Heart left ventricle (tissue), 16 donors: ENCODE measurements at regions not wholly inside any gene's neighbourhood (a gene's known extent, or its start where the extent isn't known, plus 50 kb on each side); places are given as distances from the start of the nearest gene placed in this dataset.

Source experiments
- ATAC-seq, 4 donors: fragments of 200-7000 bp; cut with Tn5 transposase; one replicate each; pipeline ENCODE4 v1.9.1; 2020 to 2022; ENCODE audit warnings: moderate library complexity in 4 of 4, mild to moderate bottlenecking in 3 of 4, moderate number of reproducible peaks in 1 of 4
- DNase-seq, 5 donors: peaks; one replicate each; pipeline ENCODE4 v3.0.0-alpha.2; 2020
- H3K27ac ChIP-seq, 12 donors: fragments of 200-600 bp; sonication (generic) in 4 of 12; one replicate each; pipeline versions ENCODE4 v1.5.0 to v1.8.0; 2016 to 2022; ENCODE audit warnings: mild to moderate bottlenecking in 2 of 12
- H3K27me3 ChIP-seq, 9 donors: fragments of 200-600 bp; sonication (generic) in 2 of 9; one replicate each; pipeline versions ENCODE4 v1.5.1 to v1.8.0; 2016 to 2022; ENCODE audit warnings: mild to moderate bottlenecking in 3 of 9
- H3K36me3 ChIP-seq, 9 donors: fragments of 200-600 bp; sonication (generic) in 2 of 9; one replicate each; pipeline versions ENCODE4 v1.5.0 to v1.8.0; 2018 to 2022; ENCODE audit warnings: mild to moderate bottlenecking in 2 of 9
- H3K4me1 ChIP-seq, 12 donors: fragments of 200-600 bp; sonication (generic) in 4 of 12; one replicate each; pipeline versions ENCODE4 v1.5.0 to v1.8.0; 2016 to 2022; ENCODE audit warnings: mild to moderate bottlenecking in 3 of 12
- H3K4me3 ChIP-seq, 12 donors: fragments of 200-600 bp; sonication (generic) in 4 of 12; one replicate each; pipeline versions ENCODE4 v1.5.0 to v1.8.0; 2017 to 2022; ENCODE audit warnings: mild to moderate bottlenecking in 9 of 12, moderate library complexity in 4 of 12
- H3K9me3 ChIP-seq, 12 donors: fragments of 200-600 bp; sonication (generic) in 4 of 12; one replicate each; pipeline versions ENCODE4 v1.5.0 to v1.8.0; 2016 to 2022; ENCODE audit warnings: mild to moderate bottlenecking in 1 of 12
- POLR2A ChIP-seq, 2 donors: fragments of 450-650 bp; IDR thresholded peaks; one replicate each; pipeline ENCODE4 v1.6.1; 2017; ENCODE audit warnings: antibody characterized with exemption in 2 of 2, mild to moderate bottlenecking in 2 of 2, moderate library complexity in 2 of 2
- WGBS, 4 donors: extraction: QIAGEN DNeasy Blood & Tissue Kit in 2 of 4; methylation state at CpG; one replicate each; pipeline versions ENCODE4 v1.1.5 to v1.1.7; 2013 to 2018; 5-methylcytosine and 5-hydroxymethylcytosine counted together
- intact Hi-C, 10 donors: fragments of 100-400 bp; cut with DNase I; formaldehyde crosslinking; loops; one replicate each; pipeline versions ENCODE4 v1.11.1 to v1.14.2; 2022
- TF ChIP-seq, protein P1 (sequence below), 12 donors: fragments of 200-600 bp; sonication (generic) in 4 of 12; IDR thresholded peaks; one replicate each; pipeline versions ENCODE4 v1.5.0 to v1.8.0; 2018 to 2022; ENCODE audit warnings: antibody characterized with exemption in 12 of 12, mild to moderate bottlenecking in 5 of 12
- donor health status: ischemic (EF 13 %, LVEDD 7.1; RV severe dilation, severe dysfunction).
- donor health status: healthy with polysubstance abuse.
- donor health status: DM: no; HTN: yes; CAD: no.
- donor health status: DM: no; HTN: no; CAD: no.
- donor health status: ischemic (EF 25% LVEDD 6.9; RV normal size, moderate dysfunction).
- donor health status: ischemic (EF 25% LVEDD 5.7; RV mildly dilated, moderate dysfunction).
- donor health status: healthy.
- donor health status: DM: yes; HTN: yes; CAD: no.
- donor health status: ischemic (EF 35%, LVEDD 5.7; RV mildly dilated, moderate dysfunction).
- donor health status: nonischemic (EF 11% LVEDD 7.7; RV severe dilation, severe dysfunction).
- donor health status: DM: yes; HTN: yes; CAD: no.
- donor health status: PGD.
- donor health status: ischemic (EF 29% LVEDD 5.4; RV normal size, mild dysfunction).
- donor health status: nonischemic (EF 23%, LVEDD 6.1; RV moderate dilation, normal function).

- Histone ChIP-seq H3K27me3 (peaks cover 0 to 20% (median 0%) of the 10 kb centered on the region in 9 donors), H3K36me3 (no peaks in the 10 kb centered on the region), H3K4me3 (no peak overlapping the region), H3K9me3 (no peaks in the 10 kb centered on the region), H3K4me1 (peaks cover 0 to 8% (median 0%) of the 10 kb centered on the region in 12 donors), H3K27ac (no peak overlapping the region)
- ATAC-seq (no peak), DNase-seq (no peak)
- TF ChIP-seq, protein P1, sequence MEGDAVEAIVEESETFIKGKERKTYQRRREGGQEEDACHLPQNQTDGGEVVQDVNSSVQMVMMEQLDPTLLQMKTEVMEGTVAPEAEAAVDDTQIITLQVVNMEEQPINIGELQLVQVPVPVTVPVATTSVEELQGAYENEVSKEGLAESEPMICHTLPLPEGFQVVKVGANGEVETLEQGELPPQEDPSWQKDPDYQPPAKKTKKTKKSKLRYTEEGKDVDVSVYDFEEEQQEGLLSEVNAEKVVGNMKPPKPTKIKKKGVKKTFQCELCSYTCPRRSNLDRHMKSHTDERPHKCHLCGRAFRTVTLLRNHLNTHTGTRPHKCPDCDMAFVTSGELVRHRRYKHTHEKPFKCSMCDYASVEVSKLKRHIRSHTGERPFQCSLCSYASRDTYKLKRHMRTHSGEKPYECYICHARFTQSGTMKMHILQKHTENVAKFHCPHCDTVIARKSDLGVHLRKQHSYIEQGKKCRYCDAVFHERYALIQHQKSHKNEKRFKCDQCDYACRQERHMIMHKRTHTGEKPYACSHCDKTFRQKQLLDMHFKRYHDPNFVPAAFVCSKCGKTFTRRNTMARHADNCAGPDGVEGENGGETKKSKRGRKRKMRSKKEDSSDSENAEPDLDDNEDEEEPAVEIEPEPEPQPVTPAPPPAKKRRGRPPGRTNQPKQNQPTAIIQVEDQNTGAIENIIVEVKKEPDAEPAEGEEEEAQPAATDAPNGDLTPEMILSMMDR (IDR thresholded peaks at IDR 0.05), result no peak
- no peak for TF ChIP-seq POLR2A (IDR thresholded peaks at IDR 0.05)
- intact Hi-C loops, result no loop called here
Observed at GRCh38 chr7:27344471-27344870, 101.9 kb downstream of the EVX1 start.

DNA sequence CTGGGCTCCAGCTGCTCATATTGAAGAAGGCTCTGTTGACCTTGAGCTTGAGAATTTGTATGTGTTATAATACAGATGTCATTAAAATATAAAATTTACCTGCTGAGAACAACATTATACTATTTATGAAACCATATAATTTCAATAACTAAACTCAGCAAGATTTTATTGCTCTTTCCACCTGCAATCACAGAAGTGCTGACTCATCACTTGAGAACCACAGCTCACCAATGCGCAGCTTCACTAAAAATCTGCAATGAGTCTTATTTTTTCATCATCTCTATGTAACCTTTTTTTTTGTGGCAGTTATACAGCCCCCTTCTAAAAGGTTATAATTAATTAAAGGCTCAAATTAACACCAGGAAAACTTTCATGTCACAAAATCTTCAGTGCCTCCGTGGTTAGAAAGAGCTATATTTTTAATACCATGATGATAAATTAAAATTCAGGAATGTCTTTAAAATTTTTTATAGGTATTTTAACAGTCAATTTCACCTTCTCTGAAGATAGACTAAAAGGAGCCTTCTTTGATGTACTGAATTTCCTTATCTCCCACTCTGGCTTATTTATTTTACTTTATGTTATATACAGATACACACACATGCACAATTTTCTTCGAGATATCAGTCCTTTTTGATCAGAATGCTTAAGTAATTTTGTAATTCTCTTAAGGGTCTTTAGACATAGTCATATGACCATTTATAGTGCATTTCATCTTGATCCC, 102.7 kb downstream of the EVX1 start:
- 81 to 91% (median 84%) methylated on average over 3 of the region's 3 CpGs for WGBS, 4 donors
- Histone ChIP-seq H3K27ac (no peak overlapping the region), H3K9me3 (no peaks in the 10 kb centered on the region), H3K4me3 (no peak overlapping the region), H3K4me1 (no peaks in the 10 kb centered on the region), H3K36me3 (no peaks in the 10 kb centered on the region), H3K27me3 (peaks cover 0 to 20% (median 0%) of the 10 kb centered on the region in 9 donors)
- intact Hi-C loops, result no loop called here
- DNase-seq (no peak), ATAC-seq (no peak)
- TF ChIP-seq POLR2A (IDR thresholded peaks at IDR 0.05), result no peak
- TF ChIP-seq, protein P1 (IDR thresholded peaks at IDR 0.05), result no peak

DNA sequence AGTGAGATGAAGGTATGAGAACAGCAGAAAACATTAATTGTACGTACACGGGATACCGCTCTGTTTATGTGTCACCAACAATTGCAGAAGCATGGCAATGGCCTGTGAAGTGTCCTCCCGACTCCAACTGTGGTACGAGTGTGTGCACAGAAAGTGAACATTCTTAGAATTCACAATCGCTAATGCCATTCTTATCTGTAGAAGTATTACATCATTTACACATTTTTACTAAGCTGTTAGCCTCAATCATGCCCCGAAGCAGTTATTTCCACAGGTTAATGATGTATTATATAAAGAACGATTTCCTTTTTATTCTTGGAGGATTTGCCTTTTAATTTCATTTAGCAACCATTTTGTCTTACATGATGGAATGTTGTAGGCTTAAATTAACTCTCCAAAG, 103.4 kb downstream of the EVX1 start:
- DNase-seq, result no peak
- Histone ChIP-seq H3K27ac (no peak overlapping the region), H3K4me3 (no peak overlapping the region), H3K27me3 (peaks cover 0 to 20% (median 0%) of the 10 kb centered on the region in 9 donors), H3K36me3 (no peaks in the 10 kb centered on the region), H3K4me1 (no peaks in the 10 kb centered on the region), H3K9me3 (no peaks in the 10 kb centered on the region)
- 82 to 84% (median 83%) methylated on average over 8 of the region's 8 CpGs for WGBS, 4 donors
- no peak for ATAC-seq
- no peak for TF ChIP-seq POLR2A (IDR thresholded peaks at IDR 0.05)
- TF ChIP-seq, protein P1 (IDR thresholded peaks at IDR 0.05), result no peak
- intact Hi-C loops, result no loop called here

GRCh38 chr7:27346531-27347275, 104.1 kb downstream of the EVX1 start:
- peak in 1 of 5 donors; percentile 27 for DNase-seq
- no peak for ATAC-seq
- TF ChIP-seq, protein P1 (IDR thresholded peaks at IDR 0.05), result no peak
- no peak for TF ChIP-seq POLR2A (IDR thresholded peaks at IDR 0.05)

More at GRCh38 chr7:27346531-27347275, 104.1 kb downstream of the EVX1 start:
- intact Hi-C loops, result no loop called here
- H3K4me1 ChIP-seq, result no peaks in the 10 kb centered on the region
- H3K9me3 ChIP-seq, result no peaks in the 10 kb centered on the region
- H3K36me3 ChIP-seq, result no peaks in the 10 kb centered on the region
- H3K27me3 ChIP-seq, result peaks cover 0 to 20% (median 0%) of the 10 kb centered on the region in 9 donors
- no peak overlapping the region for H3K27ac ChIP-seq
- no peak overlapping the region for H3K4me3 ChIP-seq
- 52 to 67% (median 60%) methylated on average over 10 of the region's 10 CpGs for WGBS, 4 donors
